ENCODE measurements at regions not wholly inside any gene's neighbourhood (a gene's known extent, or its start where the extent isn't known, plus 50 kb on each side); places are given as distances from the start of the nearest gene placed in this dataset.

DNA sequence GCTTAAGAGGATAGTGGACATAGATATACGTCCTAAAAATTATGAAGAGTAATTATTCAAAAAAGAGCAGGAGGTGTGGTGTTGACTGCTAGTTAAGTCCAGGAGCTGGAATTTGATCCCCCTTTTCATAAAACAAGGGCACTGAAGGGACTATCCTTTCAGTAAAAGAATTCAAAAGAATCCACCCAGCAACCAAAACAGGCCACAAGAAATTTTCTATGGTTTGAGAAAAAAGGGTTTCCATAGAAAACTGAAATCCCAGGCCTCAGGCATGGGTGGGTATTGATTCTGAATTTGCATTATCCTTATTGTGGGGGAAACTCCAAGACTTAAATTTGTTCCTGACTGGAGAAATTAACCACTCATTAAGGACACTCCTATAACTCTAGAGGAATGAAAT, 269.0 kb upstream of the MPDZ start:
- Histone ChIP-seq H4K20me1 (ENCODE audit: insufficient read depth, low read length) (no peaks in the 10 kb centered on the region), H3K4me1 (ENCODE audit: insufficient read depth, low read length) (no peaks in the 10 kb centered on the region), H3K27me3 (ENCODE audit: control insufficient read depth in 1 of 2, insufficient read depth in 2 of 2, low read length in 2 of 2) (no peaks in the 10 kb centered on the region), H3K4me3 (replicated peaks in 1 of 3; ENCODE audit: insufficient read depth in 1 of 3, low read depth in 2 of 3, low read length in 3 of 3) (no peak overlapping the region), H3K9ac (ENCODE audit: insufficient read depth, low read depth, low read length) (no peak overlapping the region), H3K36me3 (replicated peaks in 1 of 2; ENCODE audit: control insufficient read depth in 1 of 2, insufficient read depth in 2 of 2, low read length in 2 of 2) (no peaks in the 10 kb centered on the region), H3K27ac (ENCODE audit: extremely low read length, insufficient read depth, low read length) (no peak overlapping the region), H3K4me2 (ENCODE audit: low read depth, low read length) (no peak overlapping the region), H3K9me3 (ENCODE audit: low read length) (no peaks in the 10 kb centered on the region), H3K79me2 (ENCODE audit: insufficient read depth, low read length) (no peaks in the 10 kb centered on the region), H2AFZ (ENCODE audit: low read length) (no peak overlapping the region)
- no TSS peak for BruUV-seq (replicated peaks)
- in situ Hi-C loops (cut with HindIII; ENCODE audit: extremely low pct_ligation_motif_present, low pct_unique_long_range_greater_than_20kb): no loop called here
- no peak for ATAC-seq
- intact Hi-C loops (cut with micrococcal nuclease; ENCODE audit: unreplicated experiment): no loop called here
- DNase-seq (ENCODE audit: low spot score): no peak
- WGBS (ENCODE audit: low lambda C conversion rate): 0% methylated on average over 1 of the region's 1 CpG
- POLR2A ChIA-PET: no interaction called here
- CTCF ChIA-PET (ENCODE audit: low intra/inter-chr PET ratio, low total read pairs): no interaction called here
- FAIRE-seq: no peak
- TF ChIP-seq FOXP1 (IDR thresholded peaks at IDR 0.05) (no peak), FOXP1 (CRISPR knock-in tag; IDR thresholded peaks at IDR 0.05) (no peak), ZNF225 (CRISPR knock-in tag; IDR thresholded peaks at IDR 0.05) (no peak)
- TF ChIP-seq, protein P1, sequence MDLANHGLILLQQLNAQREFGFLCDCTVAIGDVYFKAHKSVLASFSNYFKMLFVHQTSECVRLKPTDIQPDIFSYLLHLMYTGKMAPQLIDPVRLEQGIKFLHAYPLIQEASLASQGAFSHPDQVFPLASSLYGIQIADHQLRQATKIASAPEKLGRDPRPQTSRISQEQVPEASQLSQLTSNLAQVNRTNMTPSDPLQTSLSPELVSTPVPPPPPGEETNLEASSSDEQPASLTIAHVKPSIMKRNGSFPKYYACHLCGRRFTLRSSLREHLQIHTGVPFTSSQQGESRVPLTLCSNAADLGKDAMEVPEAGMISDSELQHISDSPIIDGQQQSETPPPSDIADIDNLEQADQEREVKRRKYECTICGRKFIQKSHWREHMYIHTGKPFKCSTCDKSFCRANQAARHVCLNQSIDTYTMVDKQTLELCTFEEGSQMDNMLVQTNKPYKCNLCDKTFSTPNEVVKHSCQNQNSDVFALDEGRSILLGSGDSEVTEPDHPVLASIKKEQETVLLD (CRISPR knock-in tag; IDR thresholded peaks at IDR 0.05; ENCODE audit: low read depth): no peak

DNA sequence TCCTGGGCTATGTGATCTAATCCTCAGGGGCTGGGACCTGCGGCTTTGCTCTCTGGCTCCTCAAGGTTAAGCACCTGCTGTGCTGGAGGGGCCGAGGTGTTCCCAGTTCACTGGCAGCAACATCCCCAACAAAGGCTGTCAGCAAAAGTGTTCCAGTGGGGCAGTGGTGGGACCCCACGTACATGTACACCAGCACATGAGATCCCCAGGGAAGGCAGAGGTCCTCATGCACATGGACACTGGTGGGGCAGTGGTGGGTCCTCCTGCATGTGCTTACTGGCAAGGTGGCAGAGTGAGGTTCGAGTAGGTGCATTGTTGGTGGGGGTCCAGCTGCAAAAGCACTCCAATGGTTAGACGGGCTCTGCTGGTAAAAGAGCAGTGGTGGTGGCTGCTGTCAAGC, 255.6 kb upstream of the MPDZ start:
- no peaks in the 10 kb centered on the region for H3K9me3 ChIP-seq (ENCODE audit: low read length)
- no peak overlapping the region for H3K4me2 ChIP-seq (ENCODE audit: low read depth, low read length)
- no peaks in the 10 kb centered on the region for H4K20me1 ChIP-seq (ENCODE audit: insufficient read depth, low read length)
- no peaks in the 10 kb centered on the region for H3K27me3 ChIP-seq (ENCODE audit: control insufficient read depth in 1 of 2, insufficient read depth in 2 of 2, low read length in 2 of 2)
- no peak overlapping the region for H3K9ac ChIP-seq (ENCODE audit: insufficient read depth, low read depth, low read length)
- ATAC-seq (no peak), FAIRE-seq (no peak), DNase-seq (ENCODE audit: low spot score) (no peak)
- H3K4me3 ChIP-seq (replicated peaks in 1 of 3; ENCODE audit: insufficient read depth in 1 of 3, low read depth in 2 of 3, low read length in 3 of 3): no peak overlapping the region
- CTCF ChIA-PET (ENCODE audit: low intra/inter-chr PET ratio, low total read pairs): no interaction called here
- in situ Hi-C loops (cut with HindIII; ENCODE audit: extremely low pct_ligation_motif_present, low pct_unique_long_range_greater_than_20kb) (no loop called here), intact Hi-C loops (cut with micrococcal nuclease; ENCODE audit: unreplicated experiment) (no loop called here)
- no peaks in the 10 kb centered on the region for H3K4me1 ChIP-seq (ENCODE audit: insufficient read depth, low read length)
- no peaks in the 10 kb centered on the region for H3K79me2 ChIP-seq (ENCODE audit: insufficient read depth, low read length)
- H3K36me3 ChIP-seq (replicated peaks in 1 of 2; ENCODE audit: control insufficient read depth in 1 of 2, insufficient read depth in 2 of 2, low read length in 2 of 2): no peaks in the 10 kb centered on the region
- WGBS (ENCODE audit: low lambda C conversion rate): 0% methylated on average over 4 of the region's 5 CpGs
- no peak overlapping the region for H2AFZ ChIP-seq (ENCODE audit: low read length)
- no TSS peak for BruUV-seq (replicated peaks)
- H3K27ac ChIP-seq (ENCODE audit: extremely low read length, insufficient read depth, low read length): no peak overlapping the region
- POLR2A ChIA-PET: no interaction called here
- no peak for TF ChIP-seq BORCS8-MEF2B (CRISPR knock-in tag; IDR thresholded peaks at IDR 0.05)
- no peak for TF ChIP-seq FOXC1 (CRISPR knock-in tag; IDR thresholded peaks at IDR 0.05; ENCODE audit: borderline replicate concordance)
- TF ChIP-seq, protein P2, sequence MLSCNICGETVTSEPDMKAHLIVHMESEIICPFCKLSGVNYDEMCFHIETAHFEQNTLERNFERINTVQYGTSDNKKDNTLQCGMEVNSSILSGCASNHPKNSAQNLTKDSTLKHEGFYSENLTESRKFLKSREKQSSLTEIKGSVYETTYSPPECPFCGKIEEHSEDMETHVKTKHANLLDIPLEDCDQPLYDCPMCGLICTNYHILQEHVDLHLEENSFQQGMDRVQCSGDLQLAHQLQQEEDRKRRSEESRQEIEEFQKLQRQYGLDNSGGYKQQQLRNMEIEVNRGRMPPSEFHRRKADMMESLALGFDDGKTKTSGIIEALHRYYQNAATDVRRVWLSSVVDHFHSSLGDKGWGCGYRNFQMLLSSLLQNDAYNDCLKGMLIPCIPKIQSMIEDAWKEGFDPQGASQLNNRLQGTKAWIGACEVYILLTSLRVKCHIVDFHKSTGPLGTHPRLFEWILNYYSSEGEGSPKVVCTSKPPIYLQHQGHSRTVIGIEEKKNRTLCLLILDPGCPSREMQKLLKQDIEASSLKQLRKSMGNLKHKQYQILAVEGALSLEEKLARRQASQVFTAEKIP (CRISPR knock-in tag; IDR thresholded peaks at IDR 0.05; ENCODE audit: borderline replicate concordance): no peak
- TF ChIP-seq ESRRA (CRISPR knock-in tag; IDR thresholded peaks at IDR 0.05; ENCODE audit: low read depth): no peak
- TF ChIP-seq, protein P3, sequence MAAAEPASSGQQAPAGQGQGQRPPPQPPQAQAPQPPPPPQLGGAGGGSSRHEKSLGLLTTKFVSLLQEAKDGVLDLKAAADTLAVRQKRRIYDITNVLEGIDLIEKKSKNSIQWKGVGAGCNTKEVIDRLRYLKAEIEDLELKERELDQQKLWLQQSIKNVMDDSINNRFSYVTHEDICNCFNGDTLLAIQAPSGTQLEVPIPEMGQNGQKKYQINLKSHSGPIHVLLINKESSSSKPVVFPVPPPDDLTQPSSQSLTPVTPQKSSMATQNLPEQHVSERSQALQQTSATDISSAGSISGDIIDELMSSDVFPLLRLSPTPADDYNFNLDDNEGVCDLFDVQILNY (CRISPR knock-in tag; conservative IDR thresholded peaks at IDR 0.05): no peak
- TF ChIP-seq, protein P4, sequence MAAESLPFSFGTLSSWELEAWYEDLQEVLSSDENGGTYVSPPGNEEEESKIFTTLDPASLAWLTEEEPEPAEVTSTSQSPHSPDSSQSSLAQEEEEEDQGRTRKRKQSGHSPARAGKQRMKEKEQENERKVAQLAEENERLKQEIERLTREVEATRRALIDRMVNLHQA (CRISPR knock-in tag; IDR thresholded peaks at IDR 0.05): no peak
- no peak for TF ChIP-seq ZNF816 (CRISPR knock-in tag; IDR thresholded peaks at IDR 0.05; ENCODE audit: borderline replicate concordance)
- TF ChIP-seq, protein P5, sequence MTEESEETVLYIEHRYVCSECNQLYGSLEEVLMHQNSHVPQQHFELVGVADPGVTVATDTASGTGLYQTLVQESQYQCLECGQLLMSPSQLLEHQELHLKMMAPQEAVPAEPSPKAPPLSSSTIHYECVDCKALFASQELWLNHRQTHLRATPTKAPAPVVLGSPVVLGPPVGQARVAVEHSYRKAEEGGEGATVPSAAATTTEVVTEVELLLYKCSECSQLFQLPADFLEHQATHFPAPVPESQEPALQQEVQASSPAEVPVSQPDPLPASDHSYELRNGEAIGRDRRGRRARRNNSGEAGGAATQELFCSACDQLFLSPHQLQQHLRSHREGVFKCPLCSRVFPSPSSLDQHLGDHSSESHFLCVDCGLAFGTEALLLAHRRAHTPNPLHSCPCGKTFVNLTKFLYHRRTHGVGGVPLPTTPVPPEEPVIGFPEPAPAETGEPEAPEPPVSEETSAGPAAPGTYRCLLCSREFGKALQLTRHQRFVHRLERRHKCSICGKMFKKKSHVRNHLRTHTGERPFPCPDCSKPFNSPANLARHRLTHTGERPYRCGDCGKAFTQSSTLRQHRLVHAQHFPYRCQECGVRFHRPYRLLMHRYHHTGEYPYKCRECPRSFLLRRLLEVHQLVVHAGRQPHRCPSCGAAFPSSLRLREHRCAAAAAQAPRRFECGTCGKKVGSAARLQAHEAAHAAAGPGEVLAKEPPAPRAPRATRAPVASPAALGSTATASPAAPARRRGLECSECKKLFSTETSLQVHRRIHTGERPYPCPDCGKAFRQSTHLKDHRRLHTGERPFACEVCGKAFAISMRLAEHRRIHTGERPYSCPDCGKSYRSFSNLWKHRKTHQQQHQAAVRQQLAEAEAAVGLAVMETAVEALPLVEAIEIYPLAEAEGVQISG (CRISPR knock-in tag; IDR thresholded peaks at IDR 0.05): no peak
- no peak for TF ChIP-seq SYNCRIP (IDR thresholded peaks at IDR 0.05; ENCODE audit: insufficient read depth, low read depth, low read length)
